NT2/D1 (cell line): ENCODE measurements at regions not wholly inside any gene's neighbourhood (a gene's known extent, or its start where the extent isn't known, plus 50 kb on each side); places are given as distances from the start of the nearest gene placed in this dataset.
"Not testable (repeated sequence)": the region's sequence is repeated elsewhere in the genome, so short reads cannot be mapped to it uniquely, and the experiment has no call there.

Experiments
- SUZ12 ChIP-seq: IDR thresholded peaks from 2 replicates; pipeline ENCODE4 v1.6.1; 2011; ENCODE audit not compliant: insufficient read length, insufficient read depth; ENCODE audit errors: extremely low read depth
- YY1 ChIP-seq: IDR thresholded peaks from 2 replicates; pipeline ENCODE4 v1.6.1; 2011; ENCODE audit not compliant: insufficient read length, insufficient read depth
- ZNF274 ChIP-seq: IDR thresholded peaks from 2 replicates; pipeline ENCODE4 v1.6.1; 2011; ENCODE audit warnings: mild to moderate bottlenecking, low read depth, low read length

DNA sequence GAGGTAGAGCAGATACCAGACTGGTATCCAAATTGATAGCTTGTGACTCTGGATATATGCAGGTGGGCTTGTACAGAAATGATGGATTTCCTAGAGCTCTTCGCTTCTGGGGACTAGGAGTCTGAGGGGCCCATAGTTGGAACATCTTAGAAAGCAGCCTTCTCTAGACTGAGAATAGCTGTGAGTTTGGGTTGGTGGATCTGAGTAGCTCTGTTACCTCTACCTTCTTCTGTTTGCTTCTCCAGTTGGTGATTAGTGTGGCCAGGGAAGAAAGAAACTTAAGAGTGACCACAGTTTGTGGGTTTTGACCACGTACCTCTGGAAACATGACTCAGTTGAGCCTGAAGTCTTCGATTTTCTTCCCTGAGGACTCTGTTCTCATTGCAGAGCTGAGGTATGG is 88.4 kb downstream of the NBPF8 start:
- not testable (repeated sequence) for TF ChIP-seq ZNF274, YY1, SUZ12
